A172 (cell line): ENCODE measurements at regions not wholly inside any gene's neighbourhood (a gene's known extent, or its start where the extent isn't known, plus 50 kb on each side); places are given as distances from the start of the nearest gene placed in this dataset.
A peak's percentile ranks its signal among the peaks of the same experiment; 100 is the strongest.
"Not testable (repeated sequence)": the region's sequence is repeated elsewhere in the genome, so short reads cannot be mapped to it uniquely, and the experiment has no call there.

ENCODE experiments used
- DNase-seq: peaks from one replicate; pipeline ENCODE4 v3.0.0-alpha.2; 2015; ENCODE audit warnings: low spot score

GRCh38 chr7:108627476-108628051 is 57.9 kb downstream of the DNAJB9 start:
- DNase-seq = no peak

- no peak for DNase-seq
Measured at GRCh38 chr7:108628678-108629077, 59.0 kb downstream of the DNAJB9 start.

- no peak for DNase-seq
Measured at GRCh38 chr7:108629651-108630400, 60.2 kb downstream of the DNAJB9 start.

GRCh38 chr7:108634036-108634435 is 64.4 kb downstream of the DNAJB9 start:
- DNase-seq = no peak

GRCh38 chr7:108634535-108634934 is 64.9 kb downstream of the DNAJB9 start:
- DNase-seq = no peak

GRCh38 chr7:108637049-108637621 is 67.5 kb downstream of the DNAJB9 start:
- DNase-seq = no peak

GRCh38 chr7:108642126-108642525 is 72.5 kb downstream of the DNAJB9 start:
- DNase-seq = no peak

- no peak for DNase-seq
Measured at GRCh38 chr7:108643136-108643535, 73.5 kb downstream of the DNAJB9 start.

GRCh38 chr7:108648989-108649388 is 79.3 kb downstream of the DNAJB9 start:
- no peak for DNase-seq

- DNase-seq = peak; percentile 10
Measured at GRCh38 chr7:108650467-108650866, 80.8 kb downstream of the DNAJB9 start.

- DNase-seq = no peak
Measured at GRCh38 chr7:108652886-108653285, 83.2 kb downstream of the DNAJB9 start.

- no peak for DNase-seq
Measured at GRCh38 chr7:108653526-108653925, 83.9 kb downstream of the DNAJB9 start.

GRCh38 chr7:108657140-108657726 is 87.6 kb downstream of the DNAJB9 start:
- DNase-seq = not testable (repeated sequence)

- no peak for DNase-seq
Measured at GRCh38 chr7:108659261-108659660, 89.6 kb downstream of the DNAJB9 start.

GRCh38 chr7:108659867-108660266 is 90.2 kb downstream of the DNAJB9 start:
- no peak for DNase-seq

- DNase-seq = peak; percentile 15
Measured at GRCh38 chr7:108660465-108660864, 90.8 kb downstream of the DNAJB9 start.

GRCh38 chr7:108662783-108663362 is 93.2 kb downstream of the DNAJB9 start:
- DNase-seq = no peak

GRCh38 chr7:108663701-108664100 is 94.0 kb downstream of the DNAJB9 start:
- DNase-seq = no peak

- no peak for DNase-seq
Measured at GRCh38 chr7:108667216-108667615, 97.5 kb downstream of the DNAJB9 start.

GRCh38 chr7:108669958-108670357 is 100.3 kb downstream of the DNAJB9 start:
- DNase-seq = no peak

GRCh38 chr7:108673699-108674098 is 104.0 kb downstream of the DNAJB9 start:
- peak; percentile 45 for DNase-seq

GRCh38 chr7:108684629-108685028 is 115.0 kb downstream of the DNAJB9 start:
- peak; percentile 66 for DNase-seq
